Posterior cingulate gyrus (tissue), 11 donors: ENCODE measurements at regions not wholly inside any gene's neighbourhood (a gene's known extent, or its start where the extent isn't known, plus 50 kb on each side); places are given as distances from the start of the nearest gene placed in this dataset.
A peak's percentile ranks its signal among the peaks of the same experiment; 100 is the strongest.

ENCODE experiments used
- DNase-seq, 10 donors: peaks; one replicate each; pipeline versions ENCODE4 v3.0.0 to v3.0.0-alpha.2; 2020 to 2021; ENCODE audit warnings: mixed read lengths in 3 of 10
- intact Hi-C: fragments of 100-400 bp; cut with DNase I; formaldehyde crosslinking; loops from one replicate; pipeline ENCODE4 v1.15.1; 2023

DNA sequence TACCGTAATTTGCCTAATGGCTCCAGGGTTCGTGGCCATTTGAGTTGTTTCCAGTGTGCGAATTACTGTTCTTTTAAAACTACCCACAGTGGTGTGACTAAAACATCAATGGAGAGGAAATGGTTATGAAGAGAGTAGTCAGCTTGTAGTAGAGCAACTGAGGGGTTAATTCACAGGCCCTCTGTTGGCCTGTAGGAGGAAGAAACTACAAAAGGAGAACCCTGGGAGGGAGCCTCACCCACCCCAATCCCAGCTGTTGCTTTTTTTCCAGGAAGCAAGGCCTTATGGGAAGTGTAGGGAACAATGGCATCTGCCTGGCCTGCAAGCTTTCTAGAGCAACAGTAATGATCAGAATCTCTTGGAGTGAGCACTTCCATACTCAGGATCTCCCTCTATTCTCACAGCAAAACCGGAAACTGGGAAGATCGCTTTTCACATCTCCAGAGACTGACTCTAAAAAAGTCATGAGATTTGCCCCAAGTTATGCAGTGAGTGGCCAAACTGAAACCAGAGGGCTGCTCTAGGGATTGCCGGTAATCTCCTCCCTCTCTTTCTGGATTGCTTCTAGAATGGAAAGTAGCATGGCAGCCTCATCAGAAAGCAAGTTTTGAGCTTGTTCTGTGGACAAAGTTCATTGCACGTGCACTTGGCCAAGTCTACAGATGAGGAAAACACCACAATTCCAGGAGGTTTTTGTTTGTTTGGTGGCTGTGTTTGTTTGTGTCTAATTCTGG is 125.3 kb upstream of the PWP1 start:
- intact Hi-C loops: no loop called here
- DNase-seq: no peak

DNA sequence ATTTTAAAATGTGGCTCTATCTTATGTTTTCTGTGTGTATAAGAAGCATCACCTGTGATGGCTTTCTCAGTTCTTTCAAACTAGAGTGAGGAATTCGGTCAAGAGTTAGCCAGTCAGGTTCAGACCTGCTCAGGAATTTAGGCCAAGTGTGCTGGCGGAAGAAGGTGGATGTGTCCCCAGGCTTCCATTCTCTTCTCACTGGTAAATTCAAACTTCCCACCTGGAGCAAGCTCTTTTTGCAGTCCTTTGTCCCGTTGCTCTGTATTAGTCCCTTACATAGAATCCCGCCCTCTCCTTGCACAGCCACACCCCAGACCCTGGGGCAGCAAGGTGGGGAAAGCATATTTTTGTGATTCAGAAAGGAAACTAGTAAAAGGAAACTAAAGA is 124.7 kb upstream of the PWP1 start:
- no peak for DNase-seq
- intact Hi-C loops: no loop called here

DNA sequence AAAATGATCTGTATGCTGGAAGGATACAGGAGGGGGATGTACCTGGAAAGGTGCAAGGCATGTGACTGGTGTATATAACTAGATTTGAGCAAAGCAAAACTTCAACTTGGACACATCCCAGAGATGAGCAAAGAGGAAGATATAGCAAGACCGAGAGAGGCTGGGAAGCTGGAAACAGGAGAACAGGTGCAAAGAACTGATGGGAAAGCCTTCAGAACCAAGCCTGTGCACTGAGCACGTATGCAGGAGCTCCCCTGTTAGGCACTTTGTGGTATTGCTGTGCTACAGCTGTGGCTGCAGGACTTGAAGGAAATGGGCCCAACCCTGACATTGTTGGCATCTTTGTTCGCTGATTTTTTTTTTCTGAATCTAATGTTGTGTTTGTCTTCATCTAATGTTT is 120.7 kb upstream of the PWP1 start:
- intact Hi-C loops: no loop called here
- peak in 1 of 10 donors; percentile 15 for DNase-seq

DNA sequence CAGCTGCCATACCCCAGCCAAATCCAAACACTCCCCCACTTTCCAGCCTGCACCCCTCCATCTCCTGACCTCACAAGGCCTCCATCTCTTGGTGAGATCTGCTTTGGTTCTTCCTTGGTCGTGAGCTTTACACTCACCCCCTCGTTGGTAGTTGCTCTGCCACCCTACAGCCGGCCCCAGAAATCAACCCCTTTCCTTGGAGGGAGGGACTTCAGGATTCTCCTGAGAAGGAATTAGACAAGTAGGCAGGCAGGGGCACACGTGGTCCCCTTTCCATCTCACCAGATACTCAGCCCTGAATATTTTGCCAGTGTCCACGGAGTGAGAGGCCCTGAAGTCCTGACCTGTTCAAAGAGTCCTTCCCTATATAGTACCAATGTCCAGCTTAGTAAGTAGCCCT is 120.0 kb upstream of the PWP1 start:
- intact Hi-C loops: no loop called here
- no peak for DNase-seq

DNA sequence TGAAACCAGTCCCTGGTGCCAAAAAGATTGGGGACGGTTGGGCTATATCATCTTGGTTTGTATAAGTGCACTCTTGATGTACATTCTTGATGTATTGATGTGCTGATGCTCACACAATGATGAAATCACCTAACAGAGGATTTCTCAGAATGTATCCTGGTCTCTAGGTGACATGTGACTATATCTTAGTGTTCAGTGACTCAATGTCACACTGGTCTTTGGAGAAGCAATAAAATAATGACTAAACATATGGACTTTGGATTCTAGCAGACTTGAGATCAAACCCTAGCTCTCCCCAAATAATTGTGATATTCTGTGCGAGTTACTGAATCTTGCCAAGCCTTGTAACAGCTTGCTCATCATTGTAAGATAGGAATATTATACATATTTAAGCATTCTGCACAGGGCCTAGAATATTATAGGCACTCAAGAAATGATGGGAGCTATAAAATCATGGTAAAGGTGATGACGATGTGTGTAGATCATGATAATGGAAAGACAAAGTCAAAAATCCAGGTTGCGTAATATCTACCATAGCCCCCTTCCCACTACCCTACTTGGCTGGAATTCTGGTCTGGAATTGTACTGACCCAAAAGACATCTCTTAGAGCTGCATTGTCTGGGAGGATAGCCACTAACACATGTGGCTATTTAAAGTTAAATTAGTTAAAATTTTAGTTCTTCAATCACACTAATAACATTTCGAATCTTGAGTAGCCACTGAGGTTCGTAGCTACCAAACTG is 117.6 kb upstream of the PWP1 start:
- intact Hi-C loops: no loop called here
- no peak for DNase-seq

DNA sequence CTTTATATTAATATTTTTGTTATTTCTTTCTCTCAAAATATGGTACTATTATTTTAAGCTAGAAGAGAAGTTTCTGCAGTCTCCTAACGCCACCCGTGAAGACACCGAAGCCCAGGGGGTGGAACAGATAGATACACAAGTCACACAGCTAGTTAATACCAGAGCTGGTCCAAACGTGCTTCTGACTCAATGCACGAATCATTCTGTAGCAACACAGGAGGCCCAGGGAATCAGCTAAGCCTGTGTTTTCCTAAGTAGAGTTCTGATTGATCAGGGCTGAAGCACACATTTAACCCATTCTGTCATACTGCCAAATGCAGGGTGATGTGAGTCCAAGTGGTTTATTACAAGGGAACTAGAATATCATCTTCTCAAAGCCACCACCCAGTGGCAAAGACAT is 116.9 kb upstream of the PWP1 start:
- intact Hi-C loops: no loop called here

DNA sequence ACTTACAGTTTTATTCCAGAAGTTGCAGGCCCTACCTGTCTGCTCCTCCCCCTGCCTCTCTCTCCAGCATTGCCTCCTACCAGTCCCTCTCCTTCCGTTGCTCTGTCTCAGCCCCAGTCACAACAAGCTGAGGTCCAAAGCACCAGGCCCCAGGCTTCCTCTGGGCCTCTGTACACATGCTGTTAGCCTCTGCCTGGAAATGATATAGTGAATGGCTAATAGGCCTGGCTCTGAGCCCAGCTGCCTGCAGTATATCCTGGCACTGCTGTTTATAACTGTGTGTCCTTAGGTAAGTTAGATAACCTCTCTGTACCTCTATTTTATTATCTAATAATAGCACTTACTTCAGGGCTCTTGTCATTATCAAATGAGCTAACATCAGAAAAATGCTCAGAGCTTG is 114.9 kb upstream of the PWP1 start:
- intact Hi-C loops: no loop called here
- DNase-seq: no peak

More for the DNA sequence above, 116.9 kb upstream of the PWP1 start:
- DNase-seq: no peak

DNA sequence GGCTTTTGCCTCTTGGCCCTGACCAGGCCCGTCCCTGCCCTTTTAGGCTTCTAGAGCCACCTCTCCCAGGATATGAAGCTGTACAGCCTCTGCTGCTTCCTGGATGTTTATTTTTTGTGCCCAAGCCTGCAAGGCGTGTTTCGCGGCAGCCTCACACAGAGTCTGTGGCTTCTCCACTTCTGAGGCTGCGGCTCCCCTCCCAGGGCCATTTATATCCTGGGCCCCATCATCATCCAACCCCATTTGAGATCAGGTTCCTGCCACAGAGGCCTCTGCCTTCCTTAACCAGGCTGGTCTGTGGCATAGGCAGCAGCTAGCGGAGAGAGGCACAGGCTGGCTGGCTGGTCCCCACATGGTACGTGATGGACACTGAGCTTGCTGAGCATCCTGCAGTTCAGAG is 114.1 kb upstream of the PWP1 start:
- intact Hi-C loops: no loop called here
- DNase-seq: no peak

DNA sequence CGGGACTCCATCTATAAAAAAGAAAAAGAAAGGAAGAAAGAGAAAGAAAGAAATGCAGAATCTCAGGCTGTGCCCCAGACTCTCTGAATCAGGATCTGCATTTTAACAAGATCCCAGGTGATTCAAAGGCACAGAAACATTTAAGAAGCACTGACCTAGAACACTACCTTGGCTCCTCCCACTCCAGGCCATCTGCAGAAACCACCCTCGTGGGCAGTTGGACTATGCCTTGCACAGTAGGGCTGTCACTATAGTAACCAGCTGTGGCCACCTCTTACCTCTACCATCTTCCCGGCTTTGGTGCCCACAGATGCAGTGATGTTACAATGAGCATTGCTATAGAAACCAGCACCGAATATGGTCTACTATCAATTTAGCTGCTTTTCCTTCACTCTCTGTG is 110.9 kb upstream of the PWP1 start:
- no peak for DNase-seq
- intact Hi-C loops: no loop called here

DNA sequence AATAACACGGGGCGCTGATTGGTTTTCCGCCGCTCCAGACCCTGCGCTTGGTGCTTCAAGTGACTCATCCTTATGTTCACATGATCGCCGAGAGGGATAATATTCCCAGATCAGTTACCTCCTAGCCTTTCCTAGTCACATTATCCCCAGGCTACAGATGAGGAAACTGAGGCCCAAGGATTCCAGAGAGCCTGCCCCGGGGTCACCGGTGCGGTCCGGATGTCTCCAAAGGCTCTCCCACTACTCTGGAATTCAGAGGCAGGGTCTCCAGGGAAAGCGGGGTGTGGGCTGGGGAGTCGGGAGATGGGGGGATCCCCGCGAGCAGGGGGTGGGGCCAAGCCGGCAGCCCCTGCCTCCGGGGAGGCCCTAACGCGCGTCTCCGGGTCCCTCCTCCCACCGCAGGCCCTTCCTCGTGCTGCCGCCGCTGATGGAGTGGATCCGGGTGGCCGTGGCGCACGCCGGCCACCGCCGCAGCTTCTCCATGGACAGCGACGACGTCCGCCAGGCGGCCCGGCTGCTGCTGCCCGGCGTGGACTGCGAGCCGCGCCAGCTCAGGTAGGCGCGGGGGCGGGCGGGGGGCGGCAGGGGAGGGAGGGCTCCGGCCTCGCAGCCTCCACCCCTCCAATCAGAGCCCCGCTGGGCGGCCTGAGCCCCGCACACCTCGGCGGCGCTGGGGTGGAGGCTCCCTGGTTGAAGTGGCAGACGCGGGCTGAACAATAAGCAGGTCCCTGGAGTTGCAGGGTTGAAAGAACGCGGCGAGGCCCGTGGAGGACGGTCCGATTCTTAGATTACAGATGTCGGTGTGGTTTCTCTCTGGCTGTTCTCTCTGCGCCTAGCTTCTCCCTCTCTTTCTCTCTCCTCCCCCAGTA is 104.6 kb upstream of the PWP1 start:
- peak in 1 of 10 donors; percentile 78 for DNase-seq

DNA sequence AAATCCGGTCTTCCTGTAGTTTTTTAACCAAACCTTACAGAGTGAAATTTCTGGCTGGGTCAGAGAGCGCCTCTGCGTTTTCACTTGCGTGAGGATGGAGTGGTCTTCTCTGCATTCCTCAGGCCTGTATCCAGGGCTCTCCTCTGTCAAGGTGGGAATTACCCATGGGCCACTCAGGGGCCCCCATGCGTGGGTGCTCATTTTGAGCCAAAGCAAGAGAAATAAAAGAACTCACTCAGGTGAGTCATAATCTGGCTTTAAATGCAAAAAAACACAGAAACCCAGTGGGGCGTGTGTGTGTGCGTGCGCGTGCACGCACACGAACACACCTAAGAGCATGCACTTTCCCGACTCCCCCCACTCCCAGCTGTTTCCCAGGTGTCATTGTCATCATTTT is 104.0 kb upstream of the PWP1 start:
- no peak for DNase-seq
- intact Hi-C loops: no loop called here

More for the DNA sequence above, 104.6 kb upstream of the PWP1 start:
- intact Hi-C loops: no loop called here

DNA sequence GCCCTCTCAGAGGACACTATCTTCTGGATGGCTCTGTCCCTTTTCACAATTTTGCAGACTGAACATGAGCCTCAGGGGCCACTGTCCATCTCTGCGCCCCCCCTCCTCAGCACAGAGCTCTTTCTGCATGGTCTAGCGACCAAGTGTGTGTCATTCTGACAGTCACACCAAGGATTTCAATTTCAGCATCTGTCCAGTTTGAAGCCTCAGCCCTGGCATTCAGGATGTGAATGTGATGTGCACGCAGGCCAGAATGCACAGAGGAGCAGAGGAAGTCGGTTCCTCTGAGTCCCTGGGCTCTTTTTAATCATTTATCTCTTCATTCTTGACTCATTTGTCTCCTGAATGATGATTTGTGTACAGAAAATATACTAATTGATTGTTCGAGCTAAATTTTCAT is 102.0 kb upstream of the PWP1 start:
- intact Hi-C loops: no loop called here

DNA sequence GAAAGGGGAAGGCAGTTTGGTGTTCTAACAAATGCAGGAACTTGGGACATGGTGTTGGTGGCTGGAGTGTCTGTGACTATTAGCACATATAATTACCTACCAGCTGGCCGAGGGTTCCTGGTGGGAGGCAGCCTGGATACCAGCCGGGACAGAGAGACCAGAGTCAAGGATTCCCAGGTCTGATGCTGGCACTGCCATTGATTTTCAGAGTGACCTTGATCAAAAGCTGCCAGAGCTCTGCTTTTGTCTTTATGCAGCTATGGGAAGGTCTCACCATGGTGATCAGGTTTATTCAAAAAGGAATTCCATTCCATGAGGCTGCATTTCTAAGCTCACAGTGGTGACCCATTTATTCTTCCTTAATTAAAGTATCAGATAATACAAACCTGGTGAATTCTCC is 101.0 kb upstream of the PWP1 start:
- DNase-seq: no peak
- intact Hi-C loops: no loop called here

More for the DNA sequence above, 102.0 kb upstream of the PWP1 start:
- no peak for DNase-seq

DNA sequence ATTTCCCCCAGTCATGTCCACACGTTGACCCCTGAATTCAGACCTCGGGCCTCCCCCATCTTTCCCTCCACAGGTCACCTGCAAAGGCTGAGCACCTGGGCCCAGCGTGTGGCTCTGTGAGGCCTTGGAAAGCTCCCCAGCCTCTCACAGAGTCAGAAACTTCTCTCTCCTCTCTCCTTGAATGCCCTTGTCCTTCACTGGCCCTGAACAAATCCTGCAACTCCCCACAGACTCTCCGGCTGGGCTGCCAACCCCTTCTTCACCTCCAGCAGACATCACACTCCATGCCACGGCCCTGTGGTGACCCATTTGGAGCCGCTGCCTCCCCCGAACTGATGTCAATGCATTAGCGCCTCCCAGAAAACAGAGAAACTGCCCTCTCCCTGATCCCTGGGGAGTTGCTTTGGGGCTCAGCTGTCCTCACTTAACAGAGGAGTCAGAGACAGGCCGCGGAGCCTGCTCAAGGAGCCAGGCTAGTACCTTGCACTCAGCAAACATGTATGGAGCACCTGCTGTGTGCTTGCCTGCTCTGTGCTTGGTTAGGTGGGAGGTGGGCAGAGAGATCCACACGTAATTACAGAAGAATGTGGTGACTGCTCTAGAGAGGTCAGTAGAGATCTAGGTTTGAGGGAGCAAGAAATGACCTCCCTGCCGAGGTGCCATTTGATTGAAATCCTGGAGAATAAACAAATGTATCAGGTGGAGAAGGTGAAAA is 99.2 kb upstream of the PWP1 start:
- no peak for DNase-seq
- intact Hi-C loops: no loop called here

DNA sequence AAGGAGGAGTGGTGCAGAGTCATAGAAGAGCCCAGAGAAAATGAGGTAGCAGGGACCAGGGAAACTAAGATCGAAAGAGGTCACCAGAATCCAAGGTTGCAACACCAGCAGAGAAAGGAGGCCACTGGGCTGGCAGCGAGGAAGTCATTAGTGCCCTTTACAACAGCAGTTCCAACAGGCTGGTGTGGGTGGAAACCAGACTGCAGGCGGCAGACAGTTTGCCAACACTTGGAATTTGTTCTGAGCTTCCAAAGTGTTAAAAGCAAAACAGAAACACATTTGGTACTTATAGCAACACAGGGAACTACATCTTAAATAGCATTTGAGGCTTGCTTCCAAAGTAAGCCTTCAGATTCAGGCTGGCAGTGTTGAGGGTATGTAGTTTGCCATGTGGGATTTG is 95.2 kb upstream of the PWP1 start:
- intact Hi-C loops: no loop called here
- peak in 6 of 10 donors; percentile 27 to 90 (median 74) for DNase-seq

DNA sequence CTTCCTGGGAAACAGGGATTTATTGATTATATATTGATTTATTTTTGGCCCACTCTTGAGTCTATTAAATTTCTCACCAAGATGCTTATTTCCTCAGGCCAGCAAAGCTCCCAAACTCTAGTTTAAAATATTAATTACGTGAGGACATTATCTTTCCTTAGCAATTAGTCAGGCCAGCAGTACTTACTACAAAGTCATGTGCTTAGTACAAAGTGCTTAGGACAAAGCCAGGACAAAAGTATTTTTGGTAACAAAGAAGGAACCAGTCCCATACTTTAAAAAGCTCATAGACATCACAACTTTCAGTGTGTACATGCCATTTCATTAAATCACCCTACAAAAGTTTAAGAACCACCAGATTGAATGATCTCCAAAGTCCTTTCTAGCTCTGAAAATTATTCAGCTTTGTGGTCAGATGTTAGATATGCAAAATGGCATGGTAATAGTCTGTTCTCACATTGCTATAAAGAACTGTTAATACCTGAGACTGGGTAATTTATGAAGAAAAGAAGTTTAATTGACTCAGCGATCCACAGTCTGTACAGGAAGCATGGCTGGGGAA is 94.7 kb upstream of the PWP1 start:
- intact Hi-C loops: no loop called here
- no peak for DNase-seq

DNA sequence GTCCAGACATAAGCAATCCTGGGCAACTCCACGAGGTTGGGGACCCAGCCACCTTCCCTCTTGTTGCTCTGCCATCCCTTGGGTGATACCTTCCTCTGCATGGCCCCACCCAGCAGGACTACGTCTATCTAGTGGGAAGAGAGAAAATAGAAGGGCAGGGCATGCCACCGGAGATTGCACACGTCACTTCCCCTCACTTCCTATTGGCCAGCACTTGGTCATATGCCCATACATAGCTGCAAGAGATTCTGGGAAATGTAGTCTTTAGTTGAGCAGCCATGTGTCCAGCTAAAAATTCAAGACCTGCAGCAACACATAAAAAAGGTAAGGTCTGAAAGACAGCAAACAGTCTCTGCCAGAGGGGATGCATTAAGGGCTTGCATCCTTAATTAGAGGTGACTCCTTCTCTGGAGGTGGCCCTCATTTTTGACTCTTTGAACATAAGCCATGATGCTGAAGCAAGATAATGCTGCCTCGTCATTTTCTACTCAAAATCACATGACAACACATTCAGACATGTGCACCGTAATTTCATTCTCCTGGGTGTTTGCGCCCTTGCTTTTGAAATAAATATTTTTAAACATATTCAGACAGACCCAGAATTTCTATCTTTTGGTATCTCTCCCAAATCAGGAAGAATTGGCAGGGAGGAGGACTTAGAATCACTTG is 91.8 kb upstream of the PWP1 start:
- intact Hi-C loops: no loop called here
- DNase-seq: no peak

DNA sequence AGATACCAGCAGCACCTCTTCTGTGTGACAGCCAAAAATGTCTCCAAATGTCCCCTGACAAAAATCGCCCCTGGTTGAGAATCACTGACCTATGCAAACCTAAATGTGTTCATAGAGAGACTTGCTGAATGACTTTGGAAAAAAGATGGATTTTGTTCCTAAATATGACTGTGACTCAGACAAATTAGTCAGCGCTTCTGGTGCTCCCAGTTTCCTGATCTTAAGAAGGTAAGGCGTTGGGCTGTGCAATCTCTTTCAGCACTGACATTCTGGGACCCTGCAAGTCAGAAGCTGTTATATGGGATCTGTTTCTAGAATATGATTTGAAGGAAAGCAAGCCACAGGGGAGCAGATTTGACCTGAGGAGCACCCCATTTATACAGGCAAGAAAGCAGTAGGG is 90.6 kb upstream of the PWP1 start:
- no peak for DNase-seq
- intact Hi-C loops: no loop called here

DNA sequence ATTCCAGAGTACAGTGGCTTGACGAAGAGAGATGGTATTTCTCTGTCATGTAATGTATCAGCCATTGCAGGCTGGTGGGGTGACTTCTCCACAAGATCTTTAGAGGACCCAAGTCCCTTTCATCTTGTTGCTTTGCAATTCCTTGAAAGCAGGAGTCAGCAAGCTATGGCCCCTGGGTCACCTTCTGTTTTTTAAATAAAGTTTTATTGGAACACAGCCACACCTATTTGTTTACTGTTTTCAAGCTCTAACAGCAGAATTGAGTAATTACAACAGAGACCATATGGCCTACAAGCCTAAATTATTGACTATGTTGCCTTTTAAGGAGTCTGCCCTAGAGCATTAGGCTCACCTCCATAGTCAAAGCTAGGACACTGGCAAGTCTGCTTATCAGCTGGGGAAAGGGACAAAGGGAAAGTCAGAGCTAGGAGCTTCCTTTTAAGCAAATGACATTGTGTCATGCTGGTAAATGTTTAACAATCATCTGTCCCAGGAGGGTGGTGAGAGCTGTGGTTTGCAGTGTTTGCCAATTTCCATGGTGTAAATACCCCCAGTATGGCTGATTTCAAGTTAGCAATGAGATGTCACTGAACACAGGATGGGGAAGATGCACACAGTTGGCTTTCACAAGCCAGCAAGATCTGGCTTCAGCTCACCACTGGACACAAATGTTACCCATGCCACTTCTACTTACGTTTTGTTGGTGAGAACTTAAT is 87.7 kb upstream of the PWP1 start:
- intact Hi-C loops: no loop called here
- DNase-seq: no peak
